ENCODE measurements at regions not wholly inside any gene's neighbourhood (a gene's known extent, or its start where the extent isn't known, plus 50 kb on each side); places are given as distances from the start of the nearest gene placed in this dataset.
A peak's percentile ranks its signal among the peaks of the same experiment; 100 is the strongest.

DNA sequence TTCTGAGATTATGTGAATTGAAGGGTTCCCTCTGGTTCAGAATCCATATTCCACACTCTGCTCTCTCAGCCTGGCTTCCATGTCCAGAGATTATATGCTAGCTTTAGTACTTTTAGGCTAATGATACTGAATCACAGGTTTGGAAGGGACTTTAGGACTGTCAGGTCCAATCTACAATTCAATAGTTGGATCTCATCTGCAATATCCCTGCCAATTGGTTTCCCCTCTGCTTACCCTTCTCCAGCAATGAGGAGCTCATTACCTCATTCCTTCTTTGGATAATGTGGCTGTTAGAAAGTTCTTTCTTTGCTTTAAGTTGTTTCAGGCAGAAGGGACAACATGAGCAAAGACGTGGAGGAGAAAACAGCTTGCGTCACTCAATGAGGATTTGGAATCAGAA lies 245.3 kb downstream of the PLPP3 start:
- ChIA-PET CTCF (no interaction called here), POLR2A (ENCODE audit: unreplicated experiment) (no interaction called here)
- no TSS peak for BruUV-seq (replicated peaks)
- Histone ChIP-seq H3K79me2 (ENCODE audit: low read length) (no peaks in the 10 kb centered on the region), H3K27me3 (ENCODE audit: low read length) (no peaks in the 10 kb centered on the region), H3K27ac (ENCODE audit: low read length) (no peak overlapping the region), H3F3A (ENCODE audit: low read length, unreplicated experiment) (no peaks in the 10 kb centered on the region), H3K4me2 (ENCODE audit: low read length) (no peak overlapping the region), H2AFZ (ENCODE audit: low read length) (no peak overlapping the region), H4K20me1 (ENCODE audit: low read length) (no peaks in the 10 kb centered on the region), H3K9me2 (replicated peaks; ENCODE audit: low read length) (no peaks in the 10 kb centered on the region), H3K4me1 (ENCODE audit: insufficient read depth, low read length) (peaks cover 23% of the 10 kb centered on the region), H3K4me3 (ENCODE audit: low read length) (no peak overlapping the region), H3K9me3 (ENCODE audit: low read length) (no peaks in the 10 kb centered on the region), H3K9ac (ENCODE audit: low read length) (no peak overlapping the region), H3K36me3 (ENCODE audit: low read depth, low read length) (no peaks in the 10 kb centered on the region)
- no peak for DNase-seq
- no peak for TF ChIP-seq EZH2phosphoT487 (IDR thresholded peaks at IDR 0.05; ENCODE audit: borderline replicate concordance, low read length)
- TF ChIP-seq, protein P1, sequence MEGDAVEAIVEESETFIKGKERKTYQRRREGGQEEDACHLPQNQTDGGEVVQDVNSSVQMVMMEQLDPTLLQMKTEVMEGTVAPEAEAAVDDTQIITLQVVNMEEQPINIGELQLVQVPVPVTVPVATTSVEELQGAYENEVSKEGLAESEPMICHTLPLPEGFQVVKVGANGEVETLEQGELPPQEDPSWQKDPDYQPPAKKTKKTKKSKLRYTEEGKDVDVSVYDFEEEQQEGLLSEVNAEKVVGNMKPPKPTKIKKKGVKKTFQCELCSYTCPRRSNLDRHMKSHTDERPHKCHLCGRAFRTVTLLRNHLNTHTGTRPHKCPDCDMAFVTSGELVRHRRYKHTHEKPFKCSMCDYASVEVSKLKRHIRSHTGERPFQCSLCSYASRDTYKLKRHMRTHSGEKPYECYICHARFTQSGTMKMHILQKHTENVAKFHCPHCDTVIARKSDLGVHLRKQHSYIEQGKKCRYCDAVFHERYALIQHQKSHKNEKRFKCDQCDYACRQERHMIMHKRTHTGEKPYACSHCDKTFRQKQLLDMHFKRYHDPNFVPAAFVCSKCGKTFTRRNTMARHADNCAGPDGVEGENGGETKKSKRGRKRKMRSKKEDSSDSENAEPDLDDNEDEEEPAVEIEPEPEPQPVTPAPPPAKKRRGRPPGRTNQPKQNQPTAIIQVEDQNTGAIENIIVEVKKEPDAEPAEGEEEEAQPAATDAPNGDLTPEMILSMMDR (conservative IDR thresholded peaks at IDR 0.05; ENCODE audit: low read depth, low read length) = no peak
- TF ChIP-seq EZH2 (IDR thresholded peaks at IDR 0.05; ENCODE audit: low read length, unreplicated experiment) = no peak
- intact Hi-C loops (cut with micrococcal nuclease) = no loop called here
- no peak for ATAC-seq

DNA sequence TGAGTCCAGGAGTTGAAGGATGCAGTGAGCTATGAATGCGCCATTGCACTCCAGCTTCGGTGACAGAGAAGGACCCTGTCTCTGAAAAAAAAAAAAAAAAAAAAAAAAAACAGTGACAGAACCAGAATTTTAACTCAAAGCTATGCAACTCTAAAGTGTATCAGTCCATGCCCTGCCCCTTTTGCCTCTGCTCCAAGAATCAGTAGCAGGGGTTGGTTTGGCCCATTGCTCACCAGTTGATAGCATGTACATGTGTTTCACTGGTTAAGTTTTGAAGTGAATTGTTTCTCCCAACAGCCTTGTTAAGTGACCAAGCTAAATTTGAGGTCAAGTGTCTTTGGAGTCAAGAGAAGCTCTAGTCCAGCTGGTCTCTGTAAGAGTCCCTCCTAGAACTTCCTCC lies 245.9 kb downstream of the PLPP3 start:
- no peak overlapping the region for H3K4me2 ChIP-seq (ENCODE audit: low read length)
- H3K9me2 ChIP-seq (replicated peaks; ENCODE audit: low read length) = no peaks in the 10 kb centered on the region
- POLR2A ChIA-PET (ENCODE audit: unreplicated experiment) = no interaction called here
- H3K79me2 ChIP-seq (ENCODE audit: low read length) = no peaks in the 10 kb centered on the region
- DNase-seq (no peak), ATAC-seq (no peak)
- no peaks in the 10 kb centered on the region for H3K27me3 ChIP-seq (ENCODE audit: low read length)
- H3K9ac ChIP-seq (ENCODE audit: low read length) = no peak overlapping the region
- H3F3A ChIP-seq (ENCODE audit: low read length, unreplicated experiment) = no peaks in the 10 kb centered on the region
- TF ChIP-seq, protein P1 (conservative IDR thresholded peaks at IDR 0.05; ENCODE audit: low read depth, low read length) = no peak
- TF ChIP-seq EZH2 (IDR thresholded peaks at IDR 0.05; ENCODE audit: low read length, unreplicated experiment) (no peak), EZH2phosphoT487 (IDR thresholded peaks at IDR 0.05; ENCODE audit: borderline replicate concordance, low read length) (no peak)
- intact Hi-C loops (cut with micrococcal nuclease) = no loop called here
- H2AFZ ChIP-seq (ENCODE audit: low read length) = no peak overlapping the region
- no peaks in the 10 kb centered on the region for H4K20me1 ChIP-seq (ENCODE audit: low read length)
- CTCF ChIA-PET = no interaction called here
- no peak overlapping the region for H3K27ac ChIP-seq (ENCODE audit: low read length)
- no peak overlapping the region for H3K4me3 ChIP-seq (ENCODE audit: low read length)
- no peaks in the 10 kb centered on the region for H3K36me3 ChIP-seq (ENCODE audit: low read depth, low read length)
- no peaks in the 10 kb centered on the region for H3K9me3 ChIP-seq (ENCODE audit: low read length)
- H3K4me1 ChIP-seq (ENCODE audit: insufficient read depth, low read length) = peaks cover 28% of the 10 kb centered on the region
- BruUV-seq (replicated peaks) = no TSS peak

DNA sequence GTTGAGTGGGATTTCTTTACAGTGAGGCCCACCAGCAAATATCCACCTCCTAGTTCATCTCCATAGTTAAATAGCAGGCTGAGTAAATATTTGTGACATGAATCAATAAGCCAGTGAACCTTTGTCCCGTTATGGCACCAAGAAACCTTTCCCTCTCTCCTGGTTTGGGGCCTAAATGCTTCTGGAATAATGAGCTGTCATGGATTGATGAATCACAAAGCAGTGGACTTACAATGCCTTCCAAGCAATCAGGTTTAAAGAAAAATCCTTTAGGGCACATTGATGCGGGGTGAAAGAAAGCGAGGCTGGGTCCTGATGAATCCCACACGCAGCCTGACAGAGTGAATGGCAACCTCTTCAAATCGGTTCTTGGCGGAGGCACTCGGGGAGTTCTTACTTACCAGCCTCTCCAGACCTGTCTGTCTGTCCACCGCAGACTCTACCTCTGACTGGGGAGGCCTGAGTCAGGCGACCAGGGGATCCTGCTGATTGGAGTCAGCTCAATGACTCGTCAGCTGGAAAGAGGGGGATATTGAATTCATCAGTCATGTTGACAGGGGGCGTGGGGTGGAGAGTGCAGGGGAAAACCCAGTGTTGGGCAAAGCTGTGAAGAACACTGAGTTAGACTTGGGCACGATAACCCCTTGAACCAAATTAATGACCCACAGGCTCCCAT lies 247.3 kb downstream of the PLPP3 start:
- intact Hi-C loops (cut with micrococcal nuclease) = no loop called here

More for the DNA sequence above, 247.3 kb downstream of the PLPP3 start:
- peaks cover 28% of the 10 kb centered on the region for H3K4me1 ChIP-seq (ENCODE audit: insufficient read depth, low read length)
- H4K20me1 ChIP-seq (ENCODE audit: low read length) = no peaks in the 10 kb centered on the region
- H3K27me3 ChIP-seq (ENCODE audit: low read length) = no peaks in the 10 kb centered on the region
- DNase-seq (peak; percentile 42), ATAC-seq (peak; percentile 13; the same call in 1 of the 2 replicates)
- no peaks in the 10 kb centered on the region for H3F3A ChIP-seq (ENCODE audit: low read length, unreplicated experiment)
- no peaks in the 10 kb centered on the region for H3K9me2 ChIP-seq (replicated peaks; ENCODE audit: low read length)
- TF ChIP-seq EZH2 (IDR thresholded peaks at IDR 0.05; ENCODE audit: low read length, unreplicated experiment) (no peak), EZH2phosphoT487 (IDR thresholded peaks at IDR 0.05; ENCODE audit: borderline replicate concordance, low read length) (no peak)
- TF ChIP-seq, protein P1 (conservative IDR thresholded peaks at IDR 0.05; ENCODE audit: low read depth, low read length) = no peak
- H3K36me3 ChIP-seq (ENCODE audit: low read depth, low read length) = no peaks in the 10 kb centered on the region
- no TSS peak for BruUV-seq (replicated peaks)
- ChIA-PET CTCF (no interaction called here), POLR2A (ENCODE audit: unreplicated experiment) (no interaction called here)
- no peak overlapping the region for H3K4me3 ChIP-seq (ENCODE audit: low read length)
- no peaks in the 10 kb centered on the region for H3K79me2 ChIP-seq (ENCODE audit: low read length)
- peak overlapping the region; percentile 14 for H3K4me2 ChIP-seq (ENCODE audit: low read length)
- H3K27ac ChIP-seq (ENCODE audit: low read length) = peak overlapping the region; percentile 40
- no peaks in the 10 kb centered on the region for H3K9me3 ChIP-seq (ENCODE audit: low read length)
- no peak overlapping the region for H3K9ac ChIP-seq (ENCODE audit: low read length)
- no peak overlapping the region for H2AFZ ChIP-seq (ENCODE audit: low read length)
